H1 (cell line): ENCODE measurements at regions not wholly inside any gene's neighbourhood (a gene's known extent, or its start where the extent isn't known, plus 50 kb on each side); places are given as distances from the start of the nearest gene placed in this dataset.

Source experiments
- CTCF ChIA-PET: fragments of 300-600 bp; sonication (Branson Sonifier 250); formaldehyde crosslinking; loops from one replicate; lab custom pipeline; 2021; ENCODE audit not compliant: partially characterized antibody; lab: Charles Lee
- POLR2A ChIA-PET: fragments of 300-600 bp; sonication (Branson Sonifier 250); formaldehyde crosslinking; loops from one replicate; lab custom pipeline; 2021; ENCODE audit warnings: inconsistent platforms; ENCODE audit not compliant: partially characterized antibody; lab: Charles Lee
- DNase-seq, 2 experiments: peaks; one replicate each; pipeline versions ENCODE4 v3.0.0 to v3.0.0-alpha.2; 2010 to 2022; ENCODE audit warnings: low spot score in 2 of 2, low read depth in 1 of 2, mixed read lengths in 1 of 2
- FAIRE-seq: peaks from 2 replicates; lab custom pipeline; 2011; peaks lifted over from hg19 to GRCh38; lab: Jason Lieb, UNC
- H2AFZ ChIP-seq: 2 replicates; pipeline ENCODE4 v1.8.1; 2012; ENCODE audit warnings: low read length, inconsistent platforms
- H2AK5ac ChIP-seq: 2 replicates; pipeline ENCODE4 v1.6.1; 2013; ENCODE audit warnings: low read depth, low read length
- H2BK120ac ChIP-seq: replicated peaks from 2 replicates; pipeline ENCODE3; 2013; ENCODE audit warnings: low read depth, low read length, inconsistent platforms
- H2BK12ac ChIP-seq: 2 replicates; pipeline ENCODE4 v1.6.1; 2013; ENCODE audit warnings: low read depth, low read length
- H2BK15ac ChIP-seq: 2 replicates; pipeline ENCODE4 v1.6.1; 2013; ENCODE audit warnings: low read length
- H2BK20ac ChIP-seq: 2 replicates; pipeline ENCODE4 v1.6.1; 2013; ENCODE audit warnings: low read length
- H2BK5ac ChIP-seq: 2 replicates; pipeline ENCODE4 v1.6.1; 2013; ENCODE audit warnings: low read depth, low read length
- H3K14ac ChIP-seq: 2 replicates; pipeline ENCODE4 v1.6.1; 2013; ENCODE audit warnings: inconsistent platforms; ENCODE audit not compliant: insufficient read length
- H3K18ac ChIP-seq: 2 replicates; pipeline ENCODE4 v1.6.1; 2013; ENCODE audit warnings: low read length; ENCODE audit errors: extremely low read depth
- H3K23ac ChIP-seq: 2 replicates; pipeline ENCODE4 v1.6.1; 2013; ENCODE audit warnings: inconsistent platforms; ENCODE audit not compliant: insufficient read length
- H3K23me2 ChIP-seq: 2 replicates; pipeline ENCODE4 v1.6.1; 2013; ENCODE audit warnings: low read depth, low read length
- H3K27ac ChIP-seq: 2 replicates; pipeline ENCODE4 v1.6.1; 2011; ENCODE audit warnings: low read depth, low read length, inconsistent platforms
- H3K27me3 ChIP-seq, 4 experiments: replicated peaks in 1 of 4; 1 replicate in 1 of 4; 2 replicates in 3 of 4; pipeline versions ENCODE4 v1.6.1 to v1.8.1; 2011 to 2013; ENCODE audit warnings: low read length in 3 of 4, mild to moderate bottlenecking in 3 of 4, inconsistent platforms in 2 of 4, mixed read lengths in 2 of 4, moderate library complexity in 1 of 4; ENCODE audit not compliant: control insufficient read depth in 3 of 4, insufficient read depth in 3 of 4; ENCODE audit errors: extremely low read depth in 1 of 4
- H3K36me3 ChIP-seq, 4 experiments: 2 replicates each; pipeline versions ENCODE4 v1.6.1 to v1.8.1; 2011 to 2013; ENCODE audit warnings: mild to moderate bottlenecking in 4 of 4, low read length in 3 of 4, moderate library complexity in 2 of 4, control low read depth in 1 of 4, inconsistent platforms in 1 of 4; ENCODE audit not compliant: insufficient read depth in 4 of 4, control insufficient read depth in 2 of 4
- H3K4ac ChIP-seq: replicated peaks from 2 replicates; pipeline ENCODE3; 2013; ENCODE audit warnings: low read length, low read depth, mixed read lengths, inconsistent platforms; ENCODE audit not compliant: insufficient read length
- H3K4me1 ChIP-seq, 4 experiments: replicated peaks in 1 of 4; 1 replicate in 1 of 4; 2 replicates in 3 of 4; pipeline versions ENCODE4 v1.6.1 to v1.8.1; 2011 to 2013; ENCODE audit warnings: low read length in 3 of 4, inconsistent platforms in 2 of 4, mixed read lengths in 1 of 4; ENCODE audit not compliant: insufficient read depth in 4 of 4, control insufficient read depth in 3 of 4
- H3K4me2 ChIP-seq, 2 experiments: 2 replicates each; pipeline versions ENCODE4 v1.6.1 to v1.8.1; 2011 to 2013; ENCODE audit warnings: low read depth in 2 of 2, low read length in 2 of 2, control low read depth in 1 of 2, inconsistent platforms in 1 of 2, mild to moderate bottlenecking in 1 of 2; ENCODE audit not compliant: insufficient read depth in 1 of 2
- H3K4me3 ChIP-seq, 4 experiments: fragments of 200-600, 300-600 bp in 1 of 4; sonication (generic), shearing (Covaris generic), sonication (Bioruptor Twin) in 1 of 4; 2 replicates each; pipeline versions ENCODE4 v1.5.1 to v1.8.1; 2011 to 2016; ENCODE audit warnings: low read length in 4 of 4, low read depth in 3 of 4, control low read depth in 2 of 4, inconsistent platforms in 2 of 4, mild to moderate bottlenecking in 2 of 4, mixed read lengths in 1 of 4, moderate library complexity in 1 of 4; ENCODE audit not compliant: insufficient read depth in 2 of 4; ENCODE audit errors: extremely low read depth in 1 of 4
- H3K56ac ChIP-seq: replicated peaks from 2 replicates; pipeline ENCODE3; 2013; ENCODE audit warnings: low read depth, mild to moderate bottlenecking, mixed read lengths, low read length, inconsistent platforms; ENCODE audit not compliant: insufficient read length
- H3K79me1 ChIP-seq: 2 replicates; pipeline ENCODE4 v1.6.1; 2013; ENCODE audit warnings: low read depth, low read length, control low read depth
- H3K79me2 ChIP-seq, 2 experiments: 2 replicates each; pipeline versions ENCODE4 v1.6.1 to v1.8.1; 2012 to 2013; ENCODE audit warnings: low read length in 2 of 2, mild to moderate bottlenecking in 2 of 2, inconsistent platforms in 1 of 2; ENCODE audit not compliant: insufficient read depth in 2 of 2, control insufficient read depth in 1 of 2
- H3K9ac ChIP-seq, 4 experiments: replicated peaks in 1 of 4; 1 replicate in 1 of 4; 2 replicates in 3 of 4; pipeline versions ENCODE4 v1.6.1 to v1.8.1; 2011 to 2013; ENCODE audit warnings: low read depth in 3 of 4, low read length in 3 of 4, control low read depth in 2 of 4, mild to moderate bottlenecking in 2 of 4, moderate library complexity in 2 of 4, inconsistent platforms in 1 of 4; ENCODE audit errors: extremely low read depth in 1 of 4
- H3K9me3 ChIP-seq, 2 experiments: 2 replicates each; pipeline versions ENCODE4 v1.6.1 to v1.8.1; 2012 to 2013; ENCODE audit warnings: mild to moderate bottlenecking in 2 of 2, moderate library complexity in 2 of 2, control low read depth in 1 of 2, inconsistent platforms in 1 of 2, low read depth in 1 of 2, low read length in 1 of 2, mixed read lengths in 1 of 2; ENCODE audit not compliant: insufficient read depth in 2 of 2
- H4K20me1 ChIP-seq, 2 experiments: replicated peaks in 1 of 2; 2 replicates each; pipeline versions ENCODE3 to v1.8.1; 2011 to 2013; ENCODE audit warnings: inconsistent platforms in 2 of 2, low read length in 2 of 2, mild to moderate bottlenecking in 1 of 2; ENCODE audit not compliant: insufficient read depth in 2 of 2, control insufficient read depth in 1 of 2
- H4K5ac ChIP-seq: 2 replicates; pipeline ENCODE4 v1.6.1; 2013; ENCODE audit warnings: low read length, low read depth, mixed read lengths, inconsistent platforms; ENCODE audit not compliant: insufficient read length
- H4K8ac ChIP-seq: 2 replicates; pipeline ENCODE4 v1.8.0; 2013; ENCODE audit warnings: mild to moderate bottlenecking, moderate library complexity, low read length, inconsistent platforms; ENCODE audit not compliant: insufficient read depth; ENCODE audit errors: extremely low read depth
- H4K91ac ChIP-seq: replicated peaks from 2 replicates; pipeline ENCODE3; 2013; ENCODE audit warnings: low read length, mixed read lengths, inconsistent platforms; ENCODE audit not compliant: insufficient read length
- CBX5 ChIP-seq: fragments of 300-800, 300-1000 bp; sonication (generic); IDR thresholded peaks from 2 replicates; pipeline ENCODE4 v1.7.1; 2016; ENCODE audit warnings: antibody characterized with exemption, low read length, low read depth
- CHD2 ChIP-seq: IDR thresholded peaks from 2 replicates; pipeline ENCODE4 v1.6.1; 2012; ENCODE audit warnings: low read length, improper control_type of control experiment
- CTBP2 ChIP-seq: IDR thresholded peaks from 2 replicates; pipeline ENCODE4 v1.7.0; 2011; ENCODE audit warnings: borderline replicate concordance, mild to moderate bottlenecking, moderate library complexity, mixed read lengths, low read length; ENCODE audit not compliant: insufficient read depth, insufficient read length
- GABPA ChIP-seq: IDR thresholded peaks from 2 replicates; pipeline ENCODE4 v1.6.1; 2011; ENCODE audit warnings: mild to moderate bottlenecking, low read length, moderate library complexity, borderline replicate concordance; ENCODE audit not compliant: insufficient read depth
- HDAC2 ChIP-seq, 2 experiments: fragments of 300-600 bp in 1 of 2; sonication (generic) in 1 of 2; IDR thresholded peaks; 2 replicates each; pipeline ENCODE4 v1.6.1; 2011 to 2012; ENCODE audit warnings: low read depth in 2 of 2, low read length in 2 of 2, mild to moderate bottlenecking in 2 of 2, moderate library complexity in 2 of 2, borderline replicate concordance in 1 of 2, inconsistent platforms in 1 of 2
- HDAC6 ChIP-seq: IDR thresholded peaks from one replicate; pipeline ENCODE4 v1.7.1; 2012; ENCODE audit warnings: low read depth, mild to moderate bottlenecking, inconsistent platforms, low read length, moderate library complexity
- KDM5A ChIP-seq: fragments of 200-600 bp; IDR thresholded peaks from 2 replicates; pipeline ENCODE4 v1.7.1; 2012; ENCODE audit warnings: mild to moderate bottlenecking, low read length, inconsistent platforms, mixed read lengths
- SUZ12 ChIP-seq: fragments of 200-600 bp; sonication (generic); IDR thresholded peaks from 2 replicates; pipeline ENCODE4 v1.6.1; 2012; ENCODE audit warnings: mild to moderate bottlenecking, inconsistent platforms, low read length, moderate library complexity, mixed read lengths
- TAF1 ChIP-seq: IDR thresholded peaks from 2 replicates; pipeline ENCODE4 v1.6.1; 2011; ENCODE audit warnings: mild to moderate bottlenecking, low read depth, low read length
- TBP ChIP-seq: IDR thresholded peaks from 2 replicates; pipeline ENCODE4 v1.6.1; 2011; ENCODE audit warnings: low read depth, low read length, improper control_type of control experiment
- WGBS, 2 experiments: shearing (Covaris generic) in 1 of 2; methylation state at CpG; one replicate each; pipeline versions ENCODE4 v1.1.6 to v1.1.7; 2013 to 2015; ENCODE audit warnings: low lambda C conversion rate in 2 of 2, mixed read lengths in 2 of 2, inconsistent platforms in 1 of 2, low coverage in 1 of 2, missing lambda C conversion rate in 1 of 2; ENCODE audit not compliant: insufficient replicate concordance in 2 of 2, insufficient coverage in 1 of 2, insufficient read length in 1 of 2; ENCODE audit errors: extremely low coverage in 1 of 2, missing lambda C conversion rate in 1 of 2; 5-methylcytosine and 5-hydroxymethylcytosine counted together

DNA sequence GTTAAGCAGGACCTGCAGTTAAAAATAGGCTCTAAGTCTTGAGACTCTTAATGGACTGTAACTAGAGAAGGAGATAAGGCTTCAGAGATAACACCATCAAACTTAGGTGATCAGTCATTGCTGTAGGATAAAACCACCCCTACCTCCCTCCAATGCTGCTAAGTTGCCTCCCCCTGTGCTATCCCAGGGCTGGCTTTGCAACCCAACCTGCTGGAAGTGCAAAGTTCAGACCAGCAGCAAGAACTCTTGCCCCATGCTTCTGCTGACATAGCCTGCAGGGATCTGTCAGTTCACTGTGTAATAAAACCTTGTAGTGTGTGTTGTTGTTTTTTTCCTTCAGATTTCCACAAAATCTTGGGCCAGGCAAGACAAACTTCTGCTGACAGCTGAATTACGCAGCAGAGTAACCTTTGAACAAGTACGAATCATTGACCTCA, 57.4 kb upstream of the EPB41L3 start:
- no peak overlapping the region for H4K91ac ChIP-seq
- H3K9ac ChIP-seq, result no peak overlapping the region
- no peak overlapping the region for H2AK5ac ChIP-seq
- H4K8ac ChIP-seq, result no peak overlapping the region
- H4K5ac ChIP-seq, result no peak overlapping the region
- POLR2A ChIA-PET, result no interaction called here
- no peaks in the 10 kb centered on the region for H3K79me1 ChIP-seq
- H3K27me3 ChIP-seq, result no peaks in the 10 kb centered on the region
- H3K9me3 ChIP-seq, result no peaks in the 10 kb centered on the region
- CTCF ChIA-PET, result interaction anchor here (0.6 to 1.6 kb wide), 8 partner anchors 10 to 240 kb away, joined by 3 to 4 read pairs (median 3); no protein-coding TSS in a partner anchor
- FAIRE-seq (no peak), DNase-seq (no peak)
- H3K4me1 ChIP-seq, result peaks cover 0 to 4% (median 1%) of the 10 kb centered on the region in 4 experiments; a peak in 4 of 7 replicates
- H3K4me3 ChIP-seq, result no peak overlapping the region
- no peak overlapping the region for H2BK120ac ChIP-seq
- H2BK12ac ChIP-seq, result no peak overlapping the region
- no peak overlapping the region for H2BK15ac ChIP-seq
- H2AFZ ChIP-seq, result peak overlapping the region; percentile 34; the same call in 1 of the 2 replicates
- no peaks in the 10 kb centered on the region for H3K23me2 ChIP-seq
- peaks cover 0 to 1% of the 10 kb centered on the region in 2 experiments for H4K20me1 ChIP-seq
- no peaks in the 10 kb centered on the region for H3K79me2 ChIP-seq
- no peak overlapping the region for H3K27ac ChIP-seq
- no peaks in the 10 kb centered on the region for H3K36me3 ChIP-seq
- H3K18ac ChIP-seq, result 0 out of 2 replicates have a peak overlapping the region, but pooled peaks have one; percentile 51
- H2BK20ac ChIP-seq, result no peak overlapping the region
- no peak overlapping the region for H3K23ac ChIP-seq
- H3K4ac ChIP-seq, result no peak overlapping the region
- TF ChIP-seq CTBP2 (no peak), KDM5A (no peak), SUZ12 (no peak), CHD2 (no peak), HDAC2 (IDR thresholded peaks at IDR 0.05; ENCODE audit: borderline replicate concordance in 1 of 2, low read depth in 2 of 2, low read length in 2 of 2) (no peak), HDAC6 (no peak), TAF1 (no peak), GABPA (no peak), CBX5 (no peak), TBP (no peak)
- no peak overlapping the region for H3K14ac ChIP-seq
- H3K4me2 ChIP-seq, result no peak overlapping the region
- H3K56ac ChIP-seq, result no peak overlapping the region
- H2BK5ac ChIP-seq, result no peak overlapping the region
- 83% methylated on average over 2 of the region's 2 CpGs; no CpG with 5 or more reads in 1 of the 2 experiments for WGBS, 2 experiments
